HG03520 (cell line): ENCODE measurements at regions not wholly inside any gene's neighbourhood (a gene's known extent, or its start where the extent isn't known, plus 50 kb on each side); places are given as distances from the start of the nearest gene placed in this dataset.
A peak's percentile ranks its signal among the peaks of the same experiment; 100 is the strongest.

Experiments used
- ATAC-seq: cut with Tn5 transposase; IDR thresholded peaks from one replicate; pipeline ENCODE4 v1.9.1; 2021; ENCODE audit warnings: mild to moderate bottlenecking, moderate library complexity; ENCODE audit not compliant: unreplicated experiment

DNA sequence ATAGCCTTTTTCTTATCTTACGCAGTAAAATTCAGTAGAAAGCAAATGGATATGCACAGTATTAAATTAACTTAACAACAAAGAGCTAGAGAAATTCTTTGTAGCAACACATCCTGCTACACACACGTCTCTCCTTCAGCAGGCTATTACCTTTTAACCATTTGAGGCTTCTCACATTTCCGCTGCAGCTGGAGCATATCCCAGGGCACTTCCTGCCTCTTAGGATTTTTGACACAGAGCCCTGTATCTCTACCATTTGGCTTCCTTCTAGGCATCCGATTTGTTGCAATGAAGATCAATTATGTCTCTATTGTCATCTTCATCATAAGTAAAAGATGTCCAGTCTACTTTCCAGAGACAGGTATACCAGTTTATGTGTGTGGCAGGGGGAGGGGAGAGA lies 292.4 kb upstream of the CBLB start:
- ATAC-seq: no peak

DNA sequence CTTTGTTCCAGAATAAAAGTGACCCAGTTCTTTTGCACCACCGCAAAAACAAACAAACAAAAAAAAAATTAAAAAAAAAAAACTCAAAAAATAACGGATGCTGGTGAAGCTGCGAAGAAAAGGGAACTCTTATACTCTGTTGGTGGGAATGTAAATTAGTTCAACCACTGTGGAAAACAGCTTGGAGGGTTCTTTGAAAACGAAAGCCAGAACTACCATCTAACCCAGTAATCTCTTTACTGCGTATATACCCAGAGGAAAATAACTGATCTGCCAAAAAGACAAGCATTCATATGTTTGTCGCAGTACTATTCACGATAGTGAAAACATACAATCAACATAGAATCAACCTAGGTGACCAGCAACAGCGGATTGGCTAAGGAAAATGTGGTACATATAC lies 298.9 kb upstream of the CBLB start:
- ATAC-seq: no peak

DNA sequence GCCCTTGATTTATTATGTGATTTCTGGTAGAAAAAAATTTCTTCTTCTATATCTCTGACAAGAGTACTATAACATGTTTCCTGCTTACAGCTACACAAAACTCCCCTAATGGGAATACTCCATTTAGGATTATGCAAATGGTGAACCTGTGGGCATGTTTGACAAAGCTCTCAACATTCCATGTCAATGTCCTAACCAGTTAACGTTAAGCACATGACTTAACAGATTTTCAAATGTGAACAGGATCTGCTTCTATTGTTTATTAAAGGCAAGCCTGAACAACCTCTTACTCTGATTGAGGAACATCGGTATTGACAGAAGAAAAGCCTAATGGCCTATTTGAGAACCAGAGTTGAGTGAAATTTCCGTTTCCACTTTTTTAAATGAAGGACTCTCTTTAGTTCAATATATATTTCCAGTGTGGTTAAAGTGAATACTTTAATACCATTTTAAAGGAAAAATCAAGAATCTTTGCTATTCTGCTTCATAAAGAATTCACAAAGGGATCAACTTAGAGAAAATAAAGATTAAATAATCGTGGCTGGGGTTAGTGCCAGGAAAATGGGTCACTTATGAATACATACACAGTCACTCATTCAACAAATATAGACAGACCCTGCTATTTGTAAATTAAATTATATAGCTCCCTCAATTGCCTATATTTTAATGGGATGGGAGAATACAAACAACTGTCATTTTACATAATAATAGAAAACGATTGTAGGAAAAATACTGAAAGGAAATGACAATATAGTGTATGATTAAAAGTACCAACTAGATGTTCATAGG lies 300.3 kb upstream of the CBLB start:
- ATAC-seq: no peak

DNA sequence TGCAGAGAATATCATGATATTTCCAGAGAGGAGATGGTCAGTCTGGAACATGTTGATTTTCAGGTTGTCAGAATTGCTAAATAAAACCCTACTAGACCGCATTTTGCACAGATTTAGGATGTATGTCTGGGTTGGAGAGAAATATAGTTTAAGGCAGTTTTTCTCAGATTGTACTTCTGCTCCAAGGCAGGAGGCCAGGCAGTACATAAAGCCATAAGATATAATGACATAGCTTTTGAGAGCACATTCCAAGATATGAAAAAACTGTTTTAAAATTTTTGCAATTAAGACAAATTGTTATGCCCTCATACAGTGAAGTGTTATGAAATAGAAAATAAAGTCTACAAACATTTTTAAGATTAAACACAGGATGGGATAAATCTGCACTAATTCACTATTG lies 301.8 kb upstream of the CBLB start:
- ATAC-seq: no peak

DNA sequence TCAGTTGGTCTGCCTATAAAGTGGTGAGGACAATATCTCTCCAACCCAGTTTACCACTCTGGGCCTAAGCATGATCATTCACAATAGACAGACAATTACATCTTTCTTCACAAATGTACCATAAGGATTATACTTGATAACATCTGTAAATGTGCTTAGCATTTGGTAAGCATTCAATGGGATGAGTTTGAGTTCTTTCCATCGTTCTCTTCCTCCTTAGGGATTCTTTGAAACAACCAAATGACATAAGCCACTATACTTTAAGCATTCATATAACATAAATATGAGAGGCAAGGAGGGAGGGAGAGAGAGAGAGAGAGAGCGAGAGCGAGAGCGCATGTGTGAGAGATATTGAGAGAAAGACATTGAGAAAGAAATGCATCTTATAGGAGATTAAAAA lies 303.3 kb upstream of the CBLB start:
- ATAC-seq: no peak

- ATAC-seq: peak; percentile 73
These were observed 304.0 kb upstream of the CBLB start for GRCh38 chr3:106172780-106173179.

GRCh38 chr3:106175276-106175675 lies 306.5 kb upstream of the CBLB start:
- no peak for ATAC-seq

GRCh38 chr3:106176734-106177133 lies 307.9 kb upstream of the CBLB start:
- peak; percentile 86 for ATAC-seq

DNA sequence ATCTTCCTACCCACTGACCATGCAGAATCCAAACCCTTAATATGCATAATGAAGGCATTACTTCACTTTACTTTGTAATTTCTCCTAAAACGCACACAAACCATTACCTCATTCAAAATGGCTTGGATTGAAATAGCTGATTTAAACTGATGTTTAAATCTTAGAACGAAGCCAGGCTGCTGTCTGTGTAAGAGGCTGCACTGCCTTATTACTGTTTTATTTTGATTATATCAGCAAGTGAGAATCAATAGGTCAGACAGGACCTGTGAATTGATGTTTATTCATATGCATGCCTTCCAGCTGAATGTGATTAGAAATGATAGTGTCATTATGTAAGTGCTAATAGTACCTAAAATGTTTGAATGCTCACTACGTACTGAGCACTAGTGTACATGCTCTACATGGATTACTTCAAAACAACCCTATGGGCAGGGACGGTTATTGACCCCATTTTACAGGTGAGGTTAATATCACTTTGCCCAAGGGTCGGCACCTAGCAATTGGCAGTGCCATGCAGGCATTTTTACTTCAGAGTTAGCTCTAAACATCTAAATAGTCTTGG lies 314.2 kb upstream of the CBLB start:
- ATAC-seq: no peak

GRCh38 chr3:106183762-106184391 lies 315.1 kb upstream of the CBLB start:
- ATAC-seq: no peak

DNA sequence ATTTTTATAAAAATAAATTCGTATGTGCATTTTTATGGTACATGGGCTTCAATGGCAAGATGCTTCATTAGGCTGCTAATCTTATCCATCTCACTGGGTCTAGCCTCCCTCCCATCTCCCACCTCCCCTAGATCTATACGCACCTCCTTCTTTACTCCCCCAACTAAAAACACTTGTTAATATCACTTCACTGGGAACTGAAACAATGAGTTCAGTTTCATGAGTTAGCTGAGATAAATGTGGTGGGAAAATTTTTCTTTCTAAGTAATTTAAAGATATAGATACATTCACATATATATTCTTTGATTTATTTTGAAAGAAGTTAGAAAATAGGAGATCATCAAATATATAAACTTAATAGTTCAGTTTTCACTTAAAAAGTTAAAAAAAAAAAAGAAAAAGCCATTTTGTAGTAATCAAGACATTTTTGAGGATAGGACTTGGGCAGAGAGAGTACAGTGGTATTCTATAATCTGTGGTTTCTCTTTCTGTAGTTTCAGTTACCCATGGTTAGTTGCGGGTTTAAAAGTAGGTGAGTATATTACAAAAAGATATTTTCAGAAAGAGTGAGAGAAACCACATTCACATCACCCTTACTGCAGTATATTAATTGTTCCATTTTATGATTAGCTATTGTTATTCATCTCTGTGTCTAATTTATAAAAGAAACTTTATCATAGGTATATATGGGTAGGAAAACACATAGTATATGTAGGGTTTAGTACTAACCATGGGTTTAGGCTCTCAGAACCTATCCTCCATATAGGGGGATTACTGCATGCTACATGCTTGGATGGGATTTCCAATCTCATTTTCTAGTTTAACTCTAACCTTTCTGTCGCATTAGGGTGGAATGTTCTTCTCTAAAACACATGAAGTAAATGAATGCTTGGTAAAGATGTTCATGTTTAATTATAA lies 316.0 kb upstream of the CBLB start:
- peak; percentile 95 for ATAC-seq

DNA sequence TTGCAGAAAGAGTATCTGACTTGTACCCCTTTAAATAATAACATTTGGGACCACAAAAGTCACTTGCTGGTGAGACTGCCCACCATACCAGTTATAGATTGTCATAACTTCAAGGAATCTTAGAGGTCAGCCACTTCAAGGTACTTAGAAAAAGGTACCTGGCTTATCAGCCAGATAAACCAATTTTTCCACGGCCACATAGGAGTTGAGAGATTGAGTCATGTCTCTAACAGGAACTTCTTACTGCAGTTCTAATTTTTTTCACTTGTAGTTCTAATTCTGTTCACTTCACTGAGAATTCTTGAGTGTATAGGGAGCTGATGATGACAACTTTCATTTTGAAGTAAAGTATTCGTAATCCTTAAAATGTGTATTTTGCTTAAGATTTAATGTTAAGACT lies 317.1 kb upstream of the CBLB start:
- no peak for ATAC-seq

- no peak for ATAC-seq
These were observed 321.5 kb upstream of the CBLB start for GRCh38 chr3:106190296-106190695.

DNA sequence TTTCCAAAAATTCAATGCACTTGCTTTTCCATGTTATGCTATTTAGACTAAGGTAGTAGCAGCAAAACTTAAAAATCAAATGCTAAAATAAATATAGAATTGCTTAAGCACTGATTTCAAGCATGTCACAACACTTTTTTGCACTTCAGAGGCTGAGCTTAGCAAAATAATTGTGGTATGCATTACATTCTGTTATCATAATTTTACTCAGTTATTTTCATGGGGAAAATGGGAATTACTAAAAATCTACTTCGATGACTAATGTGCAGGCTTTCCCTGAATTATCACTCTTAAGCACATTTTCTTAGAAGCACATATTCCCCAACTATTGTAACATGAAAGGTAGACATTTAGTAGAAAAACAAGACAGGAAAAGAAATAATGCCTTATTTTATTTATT lies 322.4 kb upstream of the CBLB start:
- ATAC-seq: no peak

DNA sequence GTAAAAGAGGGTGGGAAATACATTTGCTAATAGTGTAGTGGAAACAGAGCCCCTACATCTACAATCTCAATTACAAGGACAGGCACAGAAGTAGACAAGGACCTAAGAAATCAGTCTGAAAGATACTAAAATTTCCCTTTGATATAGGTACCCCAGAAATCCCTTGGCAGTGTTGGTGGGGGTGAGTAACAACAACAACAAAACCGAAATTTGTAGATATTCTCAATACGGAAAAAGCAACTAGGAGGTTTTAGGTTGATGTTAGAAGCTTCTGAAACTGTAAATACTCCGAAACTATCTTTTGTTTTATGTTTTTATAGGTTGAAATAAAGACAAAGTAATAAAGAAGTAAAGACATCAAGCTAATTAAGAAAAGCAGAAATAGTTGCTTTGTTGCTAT lies 323.1 kb upstream of the CBLB start:
- no peak for ATAC-seq

- no peak for ATAC-seq
These were observed 325.1 kb upstream of the CBLB start for GRCh38 chr3:106193876-106194275.

GRCh38 chr3:106194726-106195125 lies 325.9 kb upstream of the CBLB start:
- ATAC-seq: no peak

GRCh38 chr3:106197532-106198194 lies 328.9 kb upstream of the CBLB start:
- ATAC-seq: no peak

DNA sequence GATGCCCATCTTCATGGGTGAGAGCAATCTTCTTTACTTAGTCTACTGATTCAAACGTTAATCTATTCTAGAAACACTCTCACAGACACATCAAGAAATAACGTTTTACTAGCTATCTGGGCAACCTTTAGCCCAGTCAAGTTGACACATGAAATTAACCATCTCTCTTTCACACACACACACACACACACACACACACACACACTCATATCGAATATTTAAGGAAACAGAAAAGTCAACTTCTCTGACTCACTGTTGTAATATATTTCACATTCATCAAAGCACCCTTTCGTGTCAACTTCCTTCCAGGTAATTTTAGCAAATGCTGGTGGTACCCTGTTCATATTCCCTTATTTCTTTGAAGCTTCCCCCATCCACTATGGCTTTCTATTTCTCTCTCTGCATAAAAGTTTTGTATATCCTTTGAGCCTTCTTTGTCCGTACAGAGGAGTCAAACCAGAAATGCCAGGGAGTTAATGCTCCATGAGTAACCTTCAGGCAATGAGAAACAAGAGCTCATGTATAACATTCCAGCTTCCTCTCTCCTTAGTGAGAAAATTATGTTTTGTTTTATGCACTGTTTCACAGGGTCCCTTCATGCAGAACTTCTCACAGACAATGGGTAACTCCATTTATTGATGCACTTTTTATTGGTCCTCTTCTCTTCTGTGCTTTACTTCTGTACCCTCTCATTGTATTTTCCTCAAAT lies 335.5 kb upstream of the CBLB start:
- no peak for ATAC-seq

DNA sequence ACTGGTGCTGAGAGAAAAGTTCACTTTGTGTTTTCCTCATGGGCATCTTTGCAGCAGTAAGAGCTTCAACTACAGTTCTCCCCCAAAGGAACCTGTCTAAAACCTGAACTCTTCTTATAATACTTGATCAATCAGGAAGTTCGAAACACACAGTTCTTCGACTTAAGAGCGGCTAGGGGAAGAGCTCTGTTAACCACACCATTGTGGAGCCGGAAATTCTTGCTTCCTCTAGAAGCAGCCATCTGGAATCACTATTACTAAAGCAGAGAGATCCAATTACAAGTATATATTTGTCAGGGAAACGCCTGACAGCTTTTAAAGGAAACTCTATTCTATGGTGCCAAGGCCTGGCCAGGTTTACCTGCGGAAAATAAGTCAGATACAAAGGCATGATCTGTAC lies 337.3 kb upstream of the CBLB start:
- ATAC-seq: no peak
